ENCODE measurements at regions not wholly inside any gene's neighbourhood (a gene's known extent, or its start where the extent isn't known, plus 50 kb on each side); places are given as distances from the start of the nearest gene placed in this dataset.
A peak's percentile ranks its signal among the peaks of the same experiment; 100 is the strongest.

DNA sequence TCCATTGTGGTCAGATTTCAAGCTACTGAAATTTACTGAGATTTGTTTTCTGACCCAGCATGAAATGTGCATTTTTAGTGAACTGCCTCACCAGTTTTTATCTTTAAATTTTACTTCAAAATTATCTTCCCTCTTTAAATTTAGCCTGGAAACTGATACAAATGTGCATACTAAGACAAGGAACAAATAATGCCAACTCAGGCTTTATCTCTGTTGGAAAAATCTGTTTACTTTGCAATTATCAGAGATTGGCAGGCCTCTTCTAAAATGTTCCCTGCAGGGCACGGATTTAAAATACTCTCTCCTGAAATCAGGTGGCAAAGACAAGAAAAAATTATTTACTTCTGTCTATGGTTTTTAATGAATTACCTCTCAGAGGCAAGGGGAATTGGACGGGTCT lies 151.0 kb upstream of the PTCH1 start:
- TF ChIP-seq, protein P1, sequence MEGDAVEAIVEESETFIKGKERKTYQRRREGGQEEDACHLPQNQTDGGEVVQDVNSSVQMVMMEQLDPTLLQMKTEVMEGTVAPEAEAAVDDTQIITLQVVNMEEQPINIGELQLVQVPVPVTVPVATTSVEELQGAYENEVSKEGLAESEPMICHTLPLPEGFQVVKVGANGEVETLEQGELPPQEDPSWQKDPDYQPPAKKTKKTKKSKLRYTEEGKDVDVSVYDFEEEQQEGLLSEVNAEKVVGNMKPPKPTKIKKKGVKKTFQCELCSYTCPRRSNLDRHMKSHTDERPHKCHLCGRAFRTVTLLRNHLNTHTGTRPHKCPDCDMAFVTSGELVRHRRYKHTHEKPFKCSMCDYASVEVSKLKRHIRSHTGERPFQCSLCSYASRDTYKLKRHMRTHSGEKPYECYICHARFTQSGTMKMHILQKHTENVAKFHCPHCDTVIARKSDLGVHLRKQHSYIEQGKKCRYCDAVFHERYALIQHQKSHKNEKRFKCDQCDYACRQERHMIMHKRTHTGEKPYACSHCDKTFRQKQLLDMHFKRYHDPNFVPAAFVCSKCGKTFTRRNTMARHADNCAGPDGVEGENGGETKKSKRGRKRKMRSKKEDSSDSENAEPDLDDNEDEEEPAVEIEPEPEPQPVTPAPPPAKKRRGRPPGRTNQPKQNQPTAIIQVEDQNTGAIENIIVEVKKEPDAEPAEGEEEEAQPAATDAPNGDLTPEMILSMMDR (IDR thresholded peaks at IDR 0.05; ENCODE audit: low read depth, low read length, missing control alignments): no peak

DNA sequence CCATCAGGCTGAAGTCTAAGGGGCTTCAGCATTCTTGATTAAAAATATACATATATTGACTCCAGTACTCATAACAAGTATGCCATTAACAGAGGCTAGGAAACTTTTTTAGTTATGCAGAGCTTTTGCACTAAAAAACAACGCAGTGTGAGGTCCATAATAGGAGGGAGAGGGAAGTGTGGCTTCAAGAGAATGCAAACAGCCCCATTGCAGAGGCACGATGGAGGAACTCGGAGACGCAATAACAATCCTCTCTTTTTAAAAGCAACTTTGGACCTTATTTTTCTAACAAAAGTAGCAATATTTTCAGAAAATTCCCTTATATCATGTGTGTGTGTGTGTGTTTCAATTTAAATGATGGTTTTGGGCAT lies 150.0 kb upstream of the PTCH1 start:
- in situ Hi-C loops (cut with HindIII; ENCODE audit: low sequenced_read_pairs): no loop called here
- DNase-seq (ENCODE audit: low read depth): no peak
- H3K4me3 ChIP-seq (ENCODE audit: low read depth, low read length): no peak overlapping the region
- TF ChIP-seq, protein P1 (IDR thresholded peaks at IDR 0.05; ENCODE audit: low read depth, low read length, missing control alignments): no peak

More for the DNA sequence above, 151.0 kb upstream of the PTCH1 start:
- H3K4me3 ChIP-seq (ENCODE audit: low read depth, low read length): no peak overlapping the region
- in situ Hi-C loops (cut with HindIII; ENCODE audit: low sequenced_read_pairs): no loop called here
- DNase-seq (ENCODE audit: low read depth): no peak

DNA sequence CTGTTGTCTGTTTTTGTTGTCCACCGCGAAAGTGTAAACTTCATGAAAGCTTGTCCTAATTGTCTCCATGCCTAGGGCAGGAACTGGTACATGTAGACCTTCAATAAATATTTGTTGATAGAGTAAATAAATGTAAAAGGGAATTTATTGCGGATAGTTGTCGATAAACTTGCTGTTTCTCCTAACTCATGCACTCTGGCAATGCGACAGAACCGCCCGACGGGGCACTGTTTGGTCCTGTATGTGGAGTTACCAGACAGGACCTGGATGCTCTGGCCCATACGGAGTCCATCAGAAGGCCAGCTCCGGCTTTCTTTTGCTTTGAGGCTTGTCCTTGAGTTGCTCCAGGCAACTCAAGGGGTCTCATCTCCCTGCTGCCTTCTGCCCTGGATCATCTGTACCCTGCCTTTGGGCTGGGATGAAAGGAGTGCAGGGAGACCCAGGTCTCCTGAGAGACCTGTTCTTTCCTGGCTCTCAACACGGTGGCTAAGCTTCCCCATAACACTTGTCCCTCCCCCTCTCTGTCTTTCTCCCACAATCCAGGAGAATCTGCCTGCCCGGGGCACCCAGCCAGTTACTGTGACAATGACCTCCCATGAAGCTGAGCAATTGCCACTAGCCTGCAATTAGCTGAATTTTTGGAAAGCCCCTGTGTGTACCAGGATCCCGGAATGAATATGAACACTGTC lies 149.5 kb upstream of the PTCH1 start:
- TF ChIP-seq, protein P1 (IDR thresholded peaks at IDR 0.05; ENCODE audit: low read depth, low read length, missing control alignments): no peak
- H3K4me3 ChIP-seq (ENCODE audit: low read depth, low read length): no peak overlapping the region
- DNase-seq (ENCODE audit: low read depth): no peak
- in situ Hi-C loops (cut with HindIII; ENCODE audit: low sequenced_read_pairs): no loop called here

DNA sequence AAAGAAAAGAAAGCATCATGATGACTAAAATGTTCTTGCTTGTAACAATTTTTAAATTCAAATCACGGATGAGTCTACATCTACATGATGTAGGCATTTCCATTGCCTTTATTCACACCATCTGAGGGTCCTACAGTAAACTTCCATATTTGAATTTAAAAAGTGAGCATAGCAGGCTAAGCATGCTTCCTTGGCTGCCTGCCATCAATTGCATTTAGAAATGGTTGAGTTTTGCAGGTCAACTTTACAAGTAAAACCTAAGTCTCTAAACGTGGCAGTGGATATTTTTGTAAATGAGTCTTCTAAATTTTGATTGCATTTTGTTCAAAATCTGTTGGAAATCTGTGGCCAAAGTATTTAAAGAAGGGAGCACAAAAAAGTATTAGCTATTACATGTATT lies 136.5 kb upstream of the PTCH1 start:
- in situ Hi-C loops (cut with HindIII; ENCODE audit: low sequenced_read_pairs): no loop called here
- no peak overlapping the region for H3K4me3 ChIP-seq (ENCODE audit: low read depth, low read length)
- TF ChIP-seq, protein P1 (IDR thresholded peaks at IDR 0.05; ENCODE audit: low read depth, low read length, missing control alignments): no peak
- no peak for DNase-seq (ENCODE audit: low read depth)

DNA sequence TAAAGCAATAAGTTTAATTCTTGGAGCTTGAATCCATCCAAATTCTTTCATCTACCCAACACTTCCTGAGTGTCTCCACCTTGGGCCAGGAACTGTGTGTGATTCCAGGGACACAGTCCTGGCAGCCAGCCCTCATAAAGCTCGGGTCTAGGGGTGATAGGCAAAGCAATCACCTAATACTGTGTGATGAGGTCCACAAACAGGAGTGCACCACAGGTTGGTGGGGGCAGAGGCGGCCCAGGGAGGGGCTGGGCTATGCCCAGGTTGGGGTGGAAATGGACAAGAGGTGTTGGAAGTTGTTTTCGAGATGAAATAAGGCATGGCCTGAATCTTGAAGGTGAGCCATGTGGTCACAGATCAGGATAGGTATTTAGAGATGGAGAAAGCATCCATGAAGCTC lies 133.9 kb upstream of the PTCH1 start:
- in situ Hi-C loops (cut with HindIII; ENCODE audit: low sequenced_read_pairs): no loop called here
- TF ChIP-seq, protein P1 (IDR thresholded peaks at IDR 0.05; ENCODE audit: low read depth, low read length, missing control alignments): no peak
- no peak for DNase-seq (ENCODE audit: low read depth)
- no peak overlapping the region for H3K4me3 ChIP-seq (ENCODE audit: low read depth, low read length)

DNA sequence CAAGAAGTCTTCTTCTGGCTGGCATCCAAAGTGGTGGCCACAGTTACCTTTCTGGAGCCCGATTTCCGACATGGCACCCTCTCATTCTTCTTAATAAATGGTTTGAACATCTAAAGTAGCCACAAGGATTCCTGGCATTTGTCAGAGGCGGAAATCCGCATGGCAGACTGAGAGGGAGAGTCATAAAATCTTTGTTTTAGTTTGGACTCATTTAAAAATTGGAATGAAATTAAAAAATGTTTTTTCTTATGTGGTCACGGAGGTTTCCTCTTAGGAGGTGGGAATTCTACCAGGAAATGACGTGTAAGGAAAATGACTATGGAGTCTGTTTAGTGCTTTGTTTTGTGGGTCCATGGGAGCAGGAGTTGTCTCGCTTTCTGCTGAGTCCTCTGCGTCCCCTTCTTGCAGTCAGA lies 133.0 kb upstream of the PTCH1 start:
- DNase-seq (ENCODE audit: low read depth): peak; percentile 23

More for the DNA sequence above, 133.0 kb upstream of the PTCH1 start:
- in situ Hi-C loops (cut with HindIII; ENCODE audit: low sequenced_read_pairs): no loop called here
- TF ChIP-seq, protein P1 (IDR thresholded peaks at IDR 0.05; ENCODE audit: low read depth, low read length, missing control alignments): no peak
- H3K4me3 ChIP-seq (ENCODE audit: low read depth, low read length): no peak overlapping the region

All from astrocyte of the cerebellum (primary cell).